GM19023 (cell line): ENCODE measurements at regions not wholly inside any gene's neighbourhood (a gene's known extent, or its start where the extent isn't known, plus 50 kb on each side); places are given as distances from the start of the nearest gene placed in this dataset.
"Not testable (repeated sequence)": the region's sequence is repeated elsewhere in the genome, so short reads cannot be mapped to it uniquely, and the experiment has no call there.

Source experiments
- ATAC-seq: cut with Tn5 transposase; IDR thresholded peaks from one replicate; pipeline ENCODE4 v1.9.1; 2021; ENCODE audit warnings: mild to moderate bottlenecking, moderate library complexity; ENCODE audit not compliant: unreplicated experiment

DNA sequence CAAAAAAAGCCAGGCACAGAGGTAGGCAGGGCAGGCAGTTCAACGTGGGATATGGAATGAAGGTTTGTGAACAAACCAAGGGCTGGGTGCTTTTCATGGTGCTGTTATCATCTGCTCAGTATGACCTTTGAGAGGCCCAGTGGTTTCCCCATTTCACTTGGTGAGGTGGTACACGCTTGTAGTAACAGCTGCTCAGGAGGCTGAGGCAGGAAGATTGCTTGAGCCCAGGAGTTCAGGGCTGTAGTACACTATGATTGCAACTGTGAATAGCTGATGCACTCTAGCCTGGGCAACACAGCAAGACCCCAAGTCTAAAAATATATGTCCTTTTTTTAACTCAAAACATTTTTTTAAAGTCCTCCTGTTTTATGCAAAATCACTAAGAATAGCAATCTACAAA is 174.8 kb downstream of the ENC1 start:
- ATAC-seq = no peak

DNA sequence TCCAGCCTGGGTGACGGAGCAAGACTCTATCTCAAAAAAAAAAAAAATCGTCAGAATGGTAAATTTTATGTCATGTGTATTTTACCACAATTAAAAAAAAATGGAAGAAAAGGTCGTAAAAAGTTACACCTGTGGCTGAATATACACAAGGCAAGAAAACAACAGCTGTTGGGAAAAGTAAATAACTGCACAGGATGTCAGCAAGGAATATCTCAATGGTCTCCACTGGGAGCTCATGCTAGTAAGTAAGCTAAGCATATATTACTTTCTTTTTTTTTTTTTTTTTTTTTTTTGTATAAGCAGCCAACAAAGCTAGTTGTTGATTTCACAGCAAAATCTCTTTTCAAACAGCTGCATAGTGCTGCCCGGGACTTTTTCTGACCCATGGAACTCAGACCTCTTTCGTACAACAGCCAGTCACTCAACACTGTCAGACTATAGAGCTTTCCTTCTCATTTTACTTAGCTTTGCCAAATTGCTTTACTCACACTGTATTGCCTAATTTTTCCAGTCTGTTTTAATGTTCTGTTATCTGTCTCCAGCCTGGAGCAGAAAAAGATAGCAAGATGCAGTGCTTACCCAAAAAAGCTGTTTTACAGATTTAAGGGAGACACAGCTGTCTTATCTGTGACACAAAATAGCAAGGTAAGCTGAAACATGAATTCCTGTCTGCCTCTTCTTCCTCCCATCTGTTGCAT is 175.9 kb downstream of the ENC1 start:
- no peak for ATAC-seq

GRCh38 chr5:74462356-74462755 is 178.2 kb downstream of the ENC1 start:
- ATAC-seq = no peak

DNA sequence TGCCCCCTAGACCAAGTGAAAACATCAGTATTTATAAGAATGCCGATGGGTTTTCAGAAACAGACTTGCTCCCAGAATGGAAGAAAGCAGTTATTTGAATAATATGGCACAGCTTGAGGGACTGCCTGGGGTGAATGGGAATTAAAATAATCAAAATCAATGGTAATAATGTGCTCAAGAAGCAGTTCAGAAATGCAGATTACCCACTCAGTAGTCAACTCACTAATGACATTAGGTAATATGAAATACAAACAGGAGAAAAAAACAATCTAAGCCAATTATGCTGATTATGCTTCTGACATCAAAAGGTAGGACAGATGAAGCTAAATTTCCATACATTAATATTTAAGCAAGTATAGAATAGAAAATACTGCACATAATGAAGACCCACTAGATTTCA is 179.3 kb downstream of the ENC1 start:
- ATAC-seq = no peak

GRCh38 chr5:74460694-74461093 is 179.8 kb downstream of the ENC1 start:
- no peak for ATAC-seq

GRCh38 chr5:74459984-74460383 is 180.5 kb downstream of the ENC1 start:
- ATAC-seq = no peak

GRCh38 chr5:74457876-74458275 is 182.7 kb downstream of the ENC1 start:
- no peak for ATAC-seq

DNA sequence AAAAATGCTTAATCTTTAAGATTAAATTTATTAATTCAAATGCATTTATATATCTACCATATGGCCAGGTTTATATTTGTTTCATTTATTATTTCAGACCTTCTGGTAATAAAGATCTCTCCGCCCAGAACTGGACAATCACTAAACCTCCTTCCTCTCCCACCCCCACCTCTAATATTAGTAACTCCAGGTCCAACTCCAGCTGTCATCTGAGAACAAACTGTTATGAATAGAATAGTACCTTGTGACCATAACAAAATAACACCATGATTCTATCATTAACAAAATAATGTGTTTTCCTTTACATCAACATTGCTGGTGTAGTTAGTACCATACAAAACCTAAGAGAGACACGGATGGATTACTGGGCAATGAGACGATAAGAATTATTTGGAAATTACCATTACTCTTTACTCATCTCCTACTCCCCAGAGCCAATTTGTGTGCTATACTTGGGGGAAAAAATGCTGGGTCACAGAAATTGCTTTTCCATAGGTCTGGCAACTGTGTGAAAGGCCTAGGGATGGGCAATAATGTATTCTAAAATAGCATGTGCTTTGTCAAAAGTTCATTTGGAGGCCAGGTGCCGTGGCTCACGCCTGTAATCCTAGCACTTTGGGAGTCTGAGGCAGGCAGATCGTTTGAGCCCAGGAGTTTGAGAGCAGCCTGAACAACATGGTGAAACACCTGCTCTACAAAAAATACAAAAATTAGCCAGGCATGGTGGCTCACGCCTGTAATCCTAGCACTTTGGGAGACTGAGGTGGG is 186.1 kb downstream of the ENC1 start:
- ATAC-seq = no peak

DNA sequence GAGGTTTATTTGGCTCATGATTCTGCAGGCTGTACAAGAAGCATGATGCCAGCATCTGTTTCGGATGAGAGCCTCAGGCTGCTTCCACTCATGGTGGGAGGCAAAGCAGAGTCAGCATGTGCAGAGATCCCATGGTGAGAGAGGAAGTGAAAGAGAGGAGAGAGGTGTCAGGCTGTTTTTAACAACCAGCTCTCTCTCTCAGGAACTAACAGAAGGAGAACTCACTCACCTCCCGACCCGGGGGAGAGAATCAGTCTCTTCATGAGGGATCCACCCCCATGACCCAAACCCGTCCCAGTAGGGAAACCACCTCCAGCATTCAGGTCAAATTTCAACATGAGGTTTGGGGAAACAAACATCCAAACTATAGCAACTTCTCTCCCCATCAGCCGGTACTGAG is 187.7 kb downstream of the ENC1 start:
- no peak for ATAC-seq

DNA sequence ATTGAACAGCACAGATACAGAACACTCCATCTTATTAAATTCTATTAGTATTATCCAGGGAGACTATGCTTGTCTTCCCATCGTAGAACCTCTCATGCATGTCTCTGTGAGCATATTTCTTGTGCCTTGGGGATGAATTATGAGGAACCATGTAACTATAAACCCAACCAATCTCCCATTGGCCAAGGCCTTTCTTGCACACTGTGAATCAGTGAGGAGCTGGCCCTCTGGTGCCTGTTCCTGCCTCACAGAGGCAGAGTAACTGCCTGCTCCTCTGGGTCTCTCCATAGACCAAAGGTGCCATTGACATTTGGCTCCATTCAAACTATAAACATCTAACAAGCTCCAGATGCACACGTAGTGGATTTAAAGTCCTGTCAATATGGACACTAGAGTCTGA is 190.4 kb downstream of the ENC1 start:
- no peak for ATAC-seq

DNA sequence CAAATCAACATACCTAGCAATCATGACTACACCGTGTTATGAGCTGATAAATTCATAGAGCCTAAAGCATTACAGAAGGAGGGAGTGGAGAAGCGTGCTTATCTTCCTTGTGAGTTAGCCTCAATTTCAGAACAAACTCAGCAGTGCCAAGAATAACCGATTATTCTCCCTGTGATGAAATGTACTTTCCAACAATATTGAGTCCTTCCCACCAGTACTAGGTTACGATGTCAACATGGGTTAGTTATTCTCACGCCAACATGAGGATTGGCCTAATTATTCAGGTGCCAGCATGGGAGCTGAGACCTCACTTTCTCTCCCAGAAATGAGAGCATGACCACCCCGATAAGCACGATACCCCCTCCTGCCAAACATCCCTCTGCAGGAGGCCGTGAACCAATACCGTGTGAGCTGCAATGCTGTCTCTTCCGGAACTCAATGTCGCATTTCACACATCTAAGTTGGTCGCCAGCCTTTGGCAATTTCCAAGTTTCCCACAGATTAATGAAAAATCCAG is 193.7 kb downstream of the ENC1 start:
- ATAC-seq = no peak

DNA sequence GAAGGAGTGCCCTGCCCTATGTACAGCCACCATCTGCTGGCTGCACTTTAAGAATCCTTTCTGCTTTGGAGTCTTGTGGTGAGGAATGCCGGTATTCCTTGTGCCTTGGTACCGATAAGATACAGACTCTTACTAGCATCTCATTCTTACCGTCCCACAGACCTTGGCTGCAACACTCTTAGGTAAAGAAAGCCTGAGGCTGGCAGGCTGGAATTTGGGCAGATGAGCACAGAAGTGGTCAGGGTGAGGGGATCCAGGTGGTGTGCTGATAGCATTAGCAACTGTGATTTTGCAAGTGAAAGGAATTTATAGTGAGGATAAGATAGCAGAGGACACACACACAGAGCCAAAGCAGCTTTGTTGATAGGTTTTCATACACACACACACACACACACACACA is 198.1 kb downstream of the ENC1 start:
- ATAC-seq = no peak

- ATAC-seq = no peak
Measured at GRCh38 chr5:74441616-74442015, 198.9 kb downstream of the ENC1 start.

DNA sequence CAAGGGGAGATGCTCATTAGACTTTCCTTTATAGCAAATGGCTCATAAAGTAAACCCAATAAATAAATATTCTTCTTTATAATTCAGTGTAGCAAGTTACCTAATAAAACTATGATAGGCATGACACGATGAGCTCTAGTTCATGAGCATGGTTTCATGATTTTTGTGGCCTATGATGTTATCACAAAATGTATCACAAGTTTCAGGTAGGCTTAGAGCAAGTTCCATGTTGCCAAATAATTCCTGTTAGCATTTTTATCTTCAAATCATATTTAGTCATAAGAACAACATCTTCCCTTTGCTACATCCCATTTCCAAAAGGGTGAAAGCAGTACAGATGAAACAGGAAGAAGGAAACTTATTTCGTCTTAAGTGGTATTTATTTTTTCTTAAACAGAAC is 200.2 kb downstream of the ENC1 start:
- no peak for ATAC-seq

DNA sequence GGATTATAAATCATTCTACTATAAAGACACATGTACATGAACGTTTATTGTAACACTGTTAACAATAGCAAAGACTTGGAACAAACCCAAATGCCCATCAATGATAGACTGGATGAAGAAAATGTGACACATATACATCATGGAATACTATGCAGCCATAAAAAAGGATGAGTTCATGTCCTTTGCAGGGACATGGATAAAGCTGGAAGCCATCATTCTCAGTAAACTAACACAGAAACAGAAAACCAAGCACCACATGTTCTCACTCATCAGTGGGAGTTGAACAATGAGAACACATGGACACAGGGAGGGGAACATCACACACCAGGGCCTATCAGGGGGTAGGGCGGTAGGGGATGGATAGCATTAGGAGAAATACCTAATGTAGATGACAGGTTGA is 202.7 kb downstream of the ENC1 start:
- ATAC-seq = not testable (repeated sequence)

- ATAC-seq = no peak
Measured at GRCh38 chr5:74433896-74434829, 206.4 kb downstream of the ENC1 start.

DNA sequence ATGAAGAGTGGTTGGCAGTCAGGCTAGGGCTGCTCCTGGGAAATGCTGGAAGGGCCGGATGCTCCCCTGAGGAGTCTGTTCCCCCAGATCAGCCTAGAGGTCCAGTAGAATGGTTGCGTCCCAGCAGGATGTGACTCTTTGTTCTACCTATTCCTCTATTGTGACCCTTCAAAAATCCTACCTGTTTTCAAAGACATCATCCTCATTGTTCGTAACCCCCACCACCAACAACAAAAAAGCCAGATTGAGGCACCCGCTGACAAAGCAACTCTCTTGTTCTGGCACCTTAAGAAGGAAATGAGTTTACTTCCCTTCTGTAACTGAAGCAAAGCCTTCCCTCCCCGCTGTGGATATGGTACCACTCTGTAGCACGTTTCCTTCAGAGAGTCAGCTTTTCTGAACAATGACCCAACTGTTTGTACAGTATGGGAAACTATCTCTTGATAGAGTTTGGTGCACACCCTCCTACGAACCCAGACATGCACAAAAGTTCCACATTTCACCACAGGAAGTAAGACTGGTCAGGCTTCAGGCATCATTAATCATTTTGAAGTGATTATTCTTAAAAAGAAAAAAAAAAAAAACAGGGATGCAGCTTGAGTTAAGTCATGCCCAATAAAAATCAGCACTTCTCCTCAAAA is 207.2 kb downstream of the ENC1 start:
- no peak for ATAC-seq

GRCh38 chr5:74432721-74433120 is 207.8 kb downstream of the ENC1 start:
- no peak for ATAC-seq

- no peak for ATAC-seq
Measured at GRCh38 chr5:74432216-74432615, 208.3 kb downstream of the ENC1 start.

DNA sequence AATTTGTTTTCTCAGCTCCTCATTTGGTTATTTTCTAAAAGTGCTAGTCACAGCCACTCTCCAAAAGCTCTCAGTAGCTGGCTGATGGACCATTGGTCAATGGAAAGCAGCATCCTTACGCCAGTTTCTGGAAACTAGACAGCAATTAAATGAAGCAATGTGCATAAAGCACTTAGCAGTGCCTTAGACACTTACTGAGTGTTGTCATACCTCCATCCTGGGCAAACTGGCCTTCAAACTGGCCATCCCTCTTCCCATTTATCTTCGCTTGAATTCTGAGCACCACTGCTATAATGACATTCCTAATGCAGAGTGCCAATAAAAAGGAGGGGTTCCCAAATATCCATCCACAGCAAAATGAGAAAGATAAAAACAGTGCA is 209.2 kb downstream of the ENC1 start:
- ATAC-seq = no peak
